ENCODE measurements at regions not wholly inside any gene's neighbourhood (a gene's known extent, or its start where the extent isn't known, plus 50 kb on each side); places are given as distances from the start of the nearest gene placed in this dataset.

DNA sequence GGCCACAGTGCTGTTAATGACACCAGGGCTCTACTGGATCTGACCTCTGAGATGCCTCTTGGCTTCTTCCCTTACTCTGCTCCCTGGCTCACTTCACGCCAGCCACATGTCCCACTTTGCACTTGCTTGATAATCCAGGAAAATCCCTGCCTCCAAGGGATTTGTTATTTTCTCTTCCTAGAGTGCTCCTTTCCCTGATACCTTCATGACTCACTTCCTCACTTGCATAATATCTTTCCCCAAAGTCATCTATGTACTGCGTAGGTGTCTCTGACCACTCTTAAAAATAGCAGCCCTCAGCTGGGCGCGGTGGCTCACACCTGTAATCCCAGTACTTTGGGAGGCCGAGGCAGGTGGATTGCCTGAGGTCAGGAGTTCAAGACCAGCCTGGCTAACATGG lies 572.3 kb downstream of the PLCL1 start:
- no peak overlapping the region for H3K4me3 Mint-ChIP-seq
- H3K4me3 ChIP-seq (ENCODE audit: low read length), result no peak overlapping the region
- H3K4me1 Mint-ChIP-seq, result no peaks in the 10 kb centered on the region
- no peak overlapping the region for H3K27ac Mint-ChIP-seq
- H3K27me3 Mint-ChIP-seq (ENCODE audit: insufficient read depth), result peaks cover 2% of the 10 kb centered on the region
- H3K36me3 Mint-ChIP-seq (ENCODE audit: low read depth), result no peaks in the 10 kb centered on the region
- peaks cover 3% of the 10 kb centered on the region for H3K27me3 ChIP-seq (ENCODE audit: control insufficient read depth, insufficient read depth, low read length, poor library complexity, severe bottlenecking)
- 91 to 95% methylated on average over 1 to 5 of the region's 5 CpGs for WGBS, 2 experiments (ENCODE audit: insufficient coverage in 1 of 2, insufficient read length in 1 of 2)
- no peaks in the 10 kb centered on the region for H3K4me1 ChIP-seq (ENCODE audit: control insufficient read depth, insufficient read depth, low read length)
- TF ChIP-seq, protein P1, sequence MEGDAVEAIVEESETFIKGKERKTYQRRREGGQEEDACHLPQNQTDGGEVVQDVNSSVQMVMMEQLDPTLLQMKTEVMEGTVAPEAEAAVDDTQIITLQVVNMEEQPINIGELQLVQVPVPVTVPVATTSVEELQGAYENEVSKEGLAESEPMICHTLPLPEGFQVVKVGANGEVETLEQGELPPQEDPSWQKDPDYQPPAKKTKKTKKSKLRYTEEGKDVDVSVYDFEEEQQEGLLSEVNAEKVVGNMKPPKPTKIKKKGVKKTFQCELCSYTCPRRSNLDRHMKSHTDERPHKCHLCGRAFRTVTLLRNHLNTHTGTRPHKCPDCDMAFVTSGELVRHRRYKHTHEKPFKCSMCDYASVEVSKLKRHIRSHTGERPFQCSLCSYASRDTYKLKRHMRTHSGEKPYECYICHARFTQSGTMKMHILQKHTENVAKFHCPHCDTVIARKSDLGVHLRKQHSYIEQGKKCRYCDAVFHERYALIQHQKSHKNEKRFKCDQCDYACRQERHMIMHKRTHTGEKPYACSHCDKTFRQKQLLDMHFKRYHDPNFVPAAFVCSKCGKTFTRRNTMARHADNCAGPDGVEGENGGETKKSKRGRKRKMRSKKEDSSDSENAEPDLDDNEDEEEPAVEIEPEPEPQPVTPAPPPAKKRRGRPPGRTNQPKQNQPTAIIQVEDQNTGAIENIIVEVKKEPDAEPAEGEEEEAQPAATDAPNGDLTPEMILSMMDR (conservative IDR thresholded peaks at IDR 0.05), result no peak
- H3K9ac ChIP-seq (ENCODE audit: extremely low read depth, low read length, poor library complexity, severe bottlenecking), result no peak overlapping the region
- no peak for DNase-seq
- no peaks in the 10 kb centered on the region for H3K9me3 ChIP-seq (ENCODE audit: control insufficient read depth, low read length)
- no peaks in the 10 kb centered on the region for H3K36me3 ChIP-seq (ENCODE audit: control insufficient read depth, insufficient read depth, low read length)
- H3K9me3 Mint-ChIP-seq, result no peaks in the 10 kb centered on the region
- no peak overlapping the region for H3K27ac ChIP-seq (ENCODE audit: low read depth, low read length)

DNA sequence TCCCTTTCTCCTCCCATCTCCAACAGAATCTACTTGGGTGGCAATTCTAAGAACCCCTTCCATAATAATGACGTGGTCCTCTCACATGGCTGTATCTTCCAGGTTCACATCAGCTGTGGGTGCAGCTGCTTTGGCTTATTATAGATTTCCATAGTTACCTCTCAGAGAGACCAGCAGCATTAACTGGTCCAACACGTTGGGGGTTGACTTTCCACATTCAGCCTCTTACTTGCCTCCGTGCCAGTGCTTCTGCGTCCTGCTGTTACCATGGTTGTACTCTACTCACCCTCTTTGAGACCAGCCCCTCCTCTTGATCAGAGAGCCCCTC lies 570.7 kb downstream of the PLCL1 start:
- no peaks in the 10 kb centered on the region for H3K9me3 ChIP-seq (ENCODE audit: control insufficient read depth, low read length)
- H3K27me3 Mint-ChIP-seq (ENCODE audit: insufficient read depth), result peaks cover 2% of the 10 kb centered on the region
- no peak overlapping the region for H3K4me3 ChIP-seq (ENCODE audit: low read length)
- no peaks in the 10 kb centered on the region for H3K36me3 Mint-ChIP-seq (ENCODE audit: low read depth)
- no peak overlapping the region for H3K9ac ChIP-seq (ENCODE audit: extremely low read depth, low read length, poor library complexity, severe bottlenecking)
- no peaks in the 10 kb centered on the region for H3K4me1 Mint-ChIP-seq
- no peaks in the 10 kb centered on the region for H3K27me3 ChIP-seq (ENCODE audit: control insufficient read depth, insufficient read depth, low read length, poor library complexity, severe bottlenecking)
- H3K9me3 Mint-ChIP-seq, result no peaks in the 10 kb centered on the region
- no peak for DNase-seq
- TF ChIP-seq, protein P1 (conservative IDR thresholded peaks at IDR 0.05), result no peak
- H3K27ac ChIP-seq (ENCODE audit: low read depth, low read length), result no peak overlapping the region
- WGBS, 2 experiments (ENCODE audit: insufficient coverage in 1 of 2, insufficient read length in 1 of 2), result 83 to 90% methylated on average over 4 of the region's 4 CpGs
- no peak overlapping the region for H3K4me3 Mint-ChIP-seq
- H3K36me3 ChIP-seq (ENCODE audit: control insufficient read depth, insufficient read depth, low read length), result no peaks in the 10 kb centered on the region
- no peak overlapping the region for H3K27ac Mint-ChIP-seq
- no peaks in the 10 kb centered on the region for H3K4me1 ChIP-seq (ENCODE audit: control insufficient read depth, insufficient read depth, low read length)

DNA sequence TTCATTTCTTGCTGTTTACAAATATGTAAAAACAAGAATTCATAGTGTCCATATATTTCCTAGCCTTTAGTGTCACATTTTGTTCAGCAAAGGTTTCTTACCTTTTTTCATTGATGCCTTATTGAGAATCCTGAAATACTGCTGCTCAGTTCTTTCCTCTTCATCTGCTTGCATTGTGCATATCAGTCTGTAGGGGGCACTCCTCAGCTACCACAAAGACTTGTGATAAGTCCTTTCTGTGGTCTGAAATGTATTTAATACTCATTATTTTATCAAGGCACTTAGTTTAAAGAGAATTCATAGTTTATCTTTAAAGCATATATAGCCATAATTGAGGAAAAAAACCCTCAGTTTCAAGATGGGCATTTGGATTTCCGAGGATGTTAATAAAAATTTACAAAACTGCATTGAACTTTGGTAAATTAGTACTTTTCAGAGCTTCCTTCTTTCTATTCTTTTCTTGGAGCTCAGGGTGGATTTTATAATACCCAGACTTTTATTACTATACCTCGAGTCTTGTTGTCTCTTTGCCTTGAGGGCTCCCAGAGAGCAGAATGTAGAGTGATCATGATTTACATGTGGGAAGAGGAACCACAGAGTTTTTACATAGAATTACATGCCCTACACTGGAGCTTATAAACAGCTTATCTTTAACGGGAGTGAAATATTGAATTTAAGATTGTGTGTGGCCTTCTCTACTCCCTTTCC lies 570.1 kb downstream of the PLCL1 start:
- Mint-ChIP-seq H3K27ac (no peak overlapping the region), H3K4me1 (no peaks in the 10 kb centered on the region), H3K27me3 (ENCODE audit: insufficient read depth) (peaks cover 2% of the 10 kb centered on the region), H3K36me3 (ENCODE audit: low read depth) (no peaks in the 10 kb centered on the region), H3K9me3 (no peaks in the 10 kb centered on the region), H3K4me3 (no peak overlapping the region)
- H3K4me3 ChIP-seq (ENCODE audit: low read length), result no peak overlapping the region
- peak; percentile 83 for DNase-seq
- no peaks in the 10 kb centered on the region for H3K27me3 ChIP-seq (ENCODE audit: control insufficient read depth, insufficient read depth, low read length, poor library complexity, severe bottlenecking)
- H3K27ac ChIP-seq (ENCODE audit: low read depth, low read length), result no peak overlapping the region
- no peaks in the 10 kb centered on the region for H3K4me1 ChIP-seq (ENCODE audit: control insufficient read depth, insufficient read depth, low read length)
- no peaks in the 10 kb centered on the region for H3K36me3 ChIP-seq (ENCODE audit: control insufficient read depth, insufficient read depth, low read length)
- H3K9me3 ChIP-seq (ENCODE audit: control insufficient read depth, low read length), result no peaks in the 10 kb centered on the region
- H3K9ac ChIP-seq (ENCODE audit: extremely low read depth, low read length, poor library complexity, severe bottlenecking), result no peak overlapping the region
- TF ChIP-seq, protein P1 (conservative IDR thresholded peaks at IDR 0.05), result peak; percentile 93
- WGBS, 2 experiments (ENCODE audit: insufficient coverage in 1 of 2, insufficient read length in 1 of 2), result 60% methylated on average over 2 of the region's 3 CpGs; no CpG with 5 or more reads in 1 of the 2 experiments

All from endodermal cell (in vitro differentiated cells).